DND-41 (cell line): ENCODE measurements at regions not wholly inside any gene's neighbourhood (a gene's known extent, or its start where the extent isn't known, plus 50 kb on each side); places are given as distances from the start of the nearest gene placed in this dataset.

ENCODE experiments used
- EZH2 ChIP-seq: IDR thresholded peaks from 3 replicates; pipeline ENCODE4 v1.6.1; 2012; ENCODE audit warnings: borderline replicate concordance, low read depth, mild to moderate bottlenecking, moderate library complexity, low read length, inconsistent platforms; ENCODE audit not compliant: severe bottlenecking
- TF ChIP-seq, protein P1 (sequence below): IDR thresholded peaks from 2 replicates; pipeline ENCODE4 v1.5.1; 2012; ENCODE audit warnings: borderline replicate concordance, low read length, moderate library complexity, mild to moderate bottlenecking; ENCODE audit not compliant: poor library complexity, severe bottlenecking; ENCODE audit errors: extremely low read depth

DNA sequence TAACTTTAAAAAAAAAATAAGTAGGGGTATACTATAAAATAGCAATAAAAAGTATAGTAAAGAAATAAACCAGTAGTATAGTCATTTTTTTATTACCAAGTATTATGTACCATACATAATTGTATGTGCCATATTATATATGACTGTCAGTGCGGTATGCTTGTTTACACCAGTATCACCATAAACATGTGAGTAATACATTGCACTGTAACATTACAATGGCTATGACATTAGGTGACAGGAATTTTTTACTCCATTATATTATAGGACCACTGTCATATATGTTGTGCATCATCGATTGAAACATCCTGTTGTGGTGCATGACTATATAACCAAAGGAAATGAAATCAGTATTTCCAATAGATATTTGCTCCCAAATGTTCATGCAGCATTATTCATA, 176.9 kb upstream of the ARHGAP24 start:
- TF ChIP-seq, protein P1, sequence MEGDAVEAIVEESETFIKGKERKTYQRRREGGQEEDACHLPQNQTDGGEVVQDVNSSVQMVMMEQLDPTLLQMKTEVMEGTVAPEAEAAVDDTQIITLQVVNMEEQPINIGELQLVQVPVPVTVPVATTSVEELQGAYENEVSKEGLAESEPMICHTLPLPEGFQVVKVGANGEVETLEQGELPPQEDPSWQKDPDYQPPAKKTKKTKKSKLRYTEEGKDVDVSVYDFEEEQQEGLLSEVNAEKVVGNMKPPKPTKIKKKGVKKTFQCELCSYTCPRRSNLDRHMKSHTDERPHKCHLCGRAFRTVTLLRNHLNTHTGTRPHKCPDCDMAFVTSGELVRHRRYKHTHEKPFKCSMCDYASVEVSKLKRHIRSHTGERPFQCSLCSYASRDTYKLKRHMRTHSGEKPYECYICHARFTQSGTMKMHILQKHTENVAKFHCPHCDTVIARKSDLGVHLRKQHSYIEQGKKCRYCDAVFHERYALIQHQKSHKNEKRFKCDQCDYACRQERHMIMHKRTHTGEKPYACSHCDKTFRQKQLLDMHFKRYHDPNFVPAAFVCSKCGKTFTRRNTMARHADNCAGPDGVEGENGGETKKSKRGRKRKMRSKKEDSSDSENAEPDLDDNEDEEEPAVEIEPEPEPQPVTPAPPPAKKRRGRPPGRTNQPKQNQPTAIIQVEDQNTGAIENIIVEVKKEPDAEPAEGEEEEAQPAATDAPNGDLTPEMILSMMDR, result no peak
- no peak for TF ChIP-seq EZH2
